OCI-LY1 (cell line): ENCODE measurements at regions not wholly inside any gene's neighbourhood (a gene's known extent, or its start where the extent isn't known, plus 50 kb on each side); places are given as distances from the start of the nearest gene placed in this dataset.

Experiments used
- H2AFZ ChIP-seq: fragments of 200-600 bp; sonication (generic), shearing (Covaris generic); 2 replicates; pipeline ENCODE4 v1.6.0; 2014; ENCODE audit warnings: antibody characterized with exemption, mild to moderate bottlenecking, low read length
- H3F3A ChIP-seq: fragments of 200-600 bp; sonication (generic), shearing (Covaris generic); 2 replicates; pipeline ENCODE4 v1.6.0; 2014; ENCODE audit warnings: mild to moderate bottlenecking, antibody characterized with exemption, low read length, moderate library complexity; ENCODE audit not compliant: insufficient read depth
- H3K27ac ChIP-seq: fragments of 200-600 bp; sonication (generic); 2 replicates; pipeline ENCODE4 v1.5.1; 2014; ENCODE audit warnings: low read length, mixed run types, mild to moderate bottlenecking, low read depth; ENCODE audit not compliant: poor library complexity, severe bottlenecking
- H3K27me3 ChIP-seq: fragments of 200-600 bp; sonication (generic); 2 replicates; pipeline ENCODE4 v1.6.0; 2014; ENCODE audit warnings: antibody characterized with exemption, mild to moderate bottlenecking, low read length, moderate library complexity; ENCODE audit not compliant: insufficient read depth
- H3K36me3 ChIP-seq: fragments of 200-600 bp; sonication (generic); 2 replicates; pipeline ENCODE4 v1.6.1; 2014; ENCODE audit warnings: mild to moderate bottlenecking, antibody characterized with exemption, low read length, moderate library complexity, mixed read lengths; ENCODE audit not compliant: insufficient read depth
- H3K4me1 ChIP-seq: fragments of 200-600 bp; sonication (generic); 2 replicates; pipeline ENCODE4 v1.5.1; 2014; ENCODE audit warnings: mild to moderate bottlenecking, low read length, moderate library complexity; ENCODE audit not compliant: insufficient read depth, severe bottlenecking
- H3K4me2 ChIP-seq: fragments of 200-600 bp; sonication (generic), shearing (Covaris generic); 2 replicates; pipeline ENCODE4 v1.6.1; 2014; ENCODE audit warnings: low read length
- H3K4me3 ChIP-seq: fragments of 200-600 bp; sonication (generic); 2 replicates; pipeline ENCODE4 v1.5.1; 2014; ENCODE audit warnings: low read length, low read depth, mild to moderate bottlenecking, mixed read lengths; ENCODE audit not compliant: poor library complexity, severe bottlenecking
- H3K79me2 ChIP-seq: fragments of 200-600 bp; shearing (Covaris generic); 2 replicates; pipeline ENCODE4 v1.6.1; 2016; ENCODE audit warnings: mixed run types, low read length, mixed read lengths; ENCODE audit not compliant: insufficient read depth
- H3K9ac ChIP-seq: fragments of 200-600 bp; sonication (generic), shearing (Covaris generic); 2 replicates; pipeline ENCODE4 v1.6.1; 2014; ENCODE audit warnings: mild to moderate bottlenecking, low read length, mixed read lengths
- H3K9me2 ChIP-seq: fragments of 200-600 bp; sonication (generic), shearing (Covaris generic); 2 replicates; pipeline ENCODE4 v1.6.1; 2014; ENCODE audit warnings: low read depth, mild to moderate bottlenecking, low read length, mixed read lengths
- H3K9me3 ChIP-seq: fragments of 200-600 bp; shearing (Covaris generic); 2 replicates; pipeline ENCODE4 v1.6.1; 2014; ENCODE audit warnings: low read length, mixed read lengths
- H4K20me1 ChIP-seq: fragments of 200-600 bp; sonication (generic), shearing (Covaris generic); 2 replicates; pipeline ENCODE4 v1.6.0; 2016; ENCODE audit warnings: mild to moderate bottlenecking, low read length; ENCODE audit not compliant: insufficient read depth
- CTCF ChIP-seq: fragments of 200-600 bp; sonication (generic), shearing (Covaris generic); IDR thresholded peaks from 2 replicates; pipeline ENCODE4 v1.5.1; 2017; ENCODE audit warnings: mild to moderate bottlenecking, antibody characterized with exemption, low read length, moderate library complexity, mixed read lengths
- EZH2 ChIP-seq: fragments of 200-600 bp; sonication (generic), shearing (Covaris generic); IDR thresholded peaks from 2 replicates; pipeline ENCODE4 v1.8.0; 2017; ENCODE audit warnings: borderline replicate concordance, mixed run types, mild to moderate bottlenecking, antibody characterized with exemption, low read length, moderate library complexity, mixed read lengths

GRCh38 chr10:43748560-43748959 lies 99.9 kb upstream of the ZNF32 start:
- Histone ChIP-seq H3K4me3 (no peak overlapping the region), H3K4me1 (no peaks in the 10 kb centered on the region), H3K27ac (no peak overlapping the region), H3K79me2 (no peaks in the 10 kb centered on the region), H2AFZ (no peak overlapping the region), H3K27me3 (no peaks in the 10 kb centered on the region), H3K9me3 (no peaks in the 10 kb centered on the region), H3K36me3 (no peaks in the 10 kb centered on the region), H3K4me2 (no peak overlapping the region), H4K20me1 (no peaks in the 10 kb centered on the region), H3F3A (no peaks in the 10 kb centered on the region), H3K9ac (no peak overlapping the region), H3K9me2 (no peaks in the 10 kb centered on the region)
- TF ChIP-seq EZH2 = no peak
- no peak for TF ChIP-seq CTCF

GRCh38 chr10:43746906-43747305 lies 98.2 kb upstream of the ZNF32 start:
- H3K9me3 ChIP-seq = no peaks in the 10 kb centered on the region
- H3K4me2 ChIP-seq = no peak overlapping the region
- no peaks in the 10 kb centered on the region for H3K9me2 ChIP-seq

DNA sequence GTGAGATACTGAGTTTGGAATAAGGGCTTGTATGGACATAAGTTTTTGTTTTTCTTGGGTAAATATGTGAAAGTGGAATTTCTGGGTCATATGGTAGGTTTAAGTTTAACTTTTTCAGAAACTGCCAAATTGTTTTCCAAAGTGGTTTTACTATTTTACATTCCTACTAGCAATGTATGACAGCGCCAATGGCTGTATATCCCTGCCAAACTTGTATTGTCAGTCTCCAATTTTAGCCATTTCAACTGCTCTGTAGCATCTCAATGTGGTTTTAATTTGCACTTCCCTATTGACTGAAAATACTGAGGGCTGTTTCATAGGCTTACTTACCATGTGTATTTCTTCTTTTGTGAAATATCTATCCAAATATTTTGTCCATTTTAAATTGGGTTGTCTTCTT lies 90.5 kb upstream of the ZNF32 start:
- Histone ChIP-seq H3K4me2 (no peak overlapping the region), H3K9me3 (no peaks in the 10 kb centered on the region), H4K20me1 (no peaks in the 10 kb centered on the region), H3K9ac (no peak overlapping the region), H3F3A (no peaks in the 10 kb centered on the region), H3K9me2 (no peaks in the 10 kb centered on the region), H3K36me3 (no peaks in the 10 kb centered on the region), H3K27me3 (no peaks in the 10 kb centered on the region), H3K27ac (no peak overlapping the region), H3K79me2 (no peaks in the 10 kb centered on the region), H3K4me3 (no peak overlapping the region), H2AFZ (no peak overlapping the region), H3K4me1 (no peaks in the 10 kb centered on the region)
- TF ChIP-seq CTCF (no peak), EZH2 (no peak)

More at GRCh38 chr10:43746906-43747305, 98.2 kb upstream of the ZNF32 start:
- Histone ChIP-seq H4K20me1 (no peaks in the 10 kb centered on the region), H3K4me1 (no peaks in the 10 kb centered on the region), H3K9ac (no peak overlapping the region), H3F3A (no peaks in the 10 kb centered on the region), H3K27me3 (no peaks in the 10 kb centered on the region), H2AFZ (no peak overlapping the region), H3K36me3 (no peaks in the 10 kb centered on the region), H3K27ac (no peak overlapping the region), H3K79me2 (no peaks in the 10 kb centered on the region), H3K4me3 (no peak overlapping the region)
- no peak for TF ChIP-seq EZH2
- no peak for TF ChIP-seq CTCF
